ENCODE measurements at regions not wholly inside any gene's neighbourhood (a gene's known extent, or its start where the extent isn't known, plus 50 kb on each side); places are given as distances from the start of the nearest gene placed in this dataset.

DNA sequence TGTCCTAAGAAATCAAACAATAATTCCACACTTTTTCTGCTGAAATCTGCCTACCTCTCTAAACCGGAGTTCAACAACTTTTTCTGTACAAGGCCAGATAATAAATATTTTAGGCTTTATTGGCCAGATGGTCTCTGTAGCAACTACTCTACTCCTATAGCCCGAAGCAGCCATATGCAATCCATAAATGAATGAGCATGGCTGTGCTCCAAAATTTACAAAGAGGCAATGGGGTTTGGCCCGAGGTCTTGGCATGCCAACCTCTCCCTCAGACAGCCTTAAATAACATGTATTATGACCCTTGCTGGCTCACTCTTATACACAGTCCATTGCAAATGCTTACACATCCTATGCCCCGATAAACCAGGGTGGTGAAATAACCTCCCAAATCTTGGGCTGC, 98.6 kb upstream of the GPM6A start (continued):
- no peak for TF ChIP-seq FOSL2 (IDR thresholded peaks at IDR 0.05; ENCODE audit: borderline replicate concordance, low read depth)

DNA sequence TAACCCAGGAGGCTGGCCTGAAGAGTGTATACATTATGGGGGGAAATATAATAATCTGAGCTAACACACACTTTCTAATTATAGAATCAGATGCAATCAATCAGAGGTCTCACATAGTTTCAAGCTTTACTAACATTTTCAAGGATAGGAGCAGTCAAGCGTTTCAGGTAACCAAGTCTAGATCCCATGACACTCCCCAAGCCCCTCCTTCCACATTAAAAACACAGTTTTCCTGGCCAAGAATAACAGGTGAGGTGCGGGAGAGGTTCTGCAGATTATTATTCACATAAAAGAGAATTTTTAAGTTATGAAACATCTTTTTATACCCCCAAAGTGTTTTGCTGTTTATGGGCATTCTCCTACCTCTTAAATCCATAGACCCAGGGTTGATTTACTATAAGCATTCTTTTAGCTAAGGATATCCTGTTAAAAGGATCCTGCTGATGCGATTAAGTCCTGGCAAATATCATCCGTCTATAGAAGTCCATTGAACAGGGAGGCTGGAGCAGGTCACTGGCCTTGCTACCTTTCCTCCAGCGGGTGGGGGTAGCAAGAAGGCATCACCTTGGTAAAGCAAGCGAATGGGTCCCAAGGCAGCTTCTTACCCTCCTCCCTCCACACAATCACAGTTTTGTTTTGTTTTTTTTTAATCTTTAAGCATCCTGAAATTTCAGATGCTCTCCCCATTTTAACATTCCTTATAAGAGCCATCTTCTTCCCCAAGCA, 104.7 kb upstream of the GPM6A start:
- ChIA-PET POLR2A (no interaction called here), CTCF (no interaction called here)
- WGBS (ENCODE audit: low lambda C conversion rate) = 21% methylated on average over 6 of the region's 6 CpGs
- TF ChIP-seq, protein P1, sequence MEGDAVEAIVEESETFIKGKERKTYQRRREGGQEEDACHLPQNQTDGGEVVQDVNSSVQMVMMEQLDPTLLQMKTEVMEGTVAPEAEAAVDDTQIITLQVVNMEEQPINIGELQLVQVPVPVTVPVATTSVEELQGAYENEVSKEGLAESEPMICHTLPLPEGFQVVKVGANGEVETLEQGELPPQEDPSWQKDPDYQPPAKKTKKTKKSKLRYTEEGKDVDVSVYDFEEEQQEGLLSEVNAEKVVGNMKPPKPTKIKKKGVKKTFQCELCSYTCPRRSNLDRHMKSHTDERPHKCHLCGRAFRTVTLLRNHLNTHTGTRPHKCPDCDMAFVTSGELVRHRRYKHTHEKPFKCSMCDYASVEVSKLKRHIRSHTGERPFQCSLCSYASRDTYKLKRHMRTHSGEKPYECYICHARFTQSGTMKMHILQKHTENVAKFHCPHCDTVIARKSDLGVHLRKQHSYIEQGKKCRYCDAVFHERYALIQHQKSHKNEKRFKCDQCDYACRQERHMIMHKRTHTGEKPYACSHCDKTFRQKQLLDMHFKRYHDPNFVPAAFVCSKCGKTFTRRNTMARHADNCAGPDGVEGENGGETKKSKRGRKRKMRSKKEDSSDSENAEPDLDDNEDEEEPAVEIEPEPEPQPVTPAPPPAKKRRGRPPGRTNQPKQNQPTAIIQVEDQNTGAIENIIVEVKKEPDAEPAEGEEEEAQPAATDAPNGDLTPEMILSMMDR (IDR thresholded peaks at IDR 0.05) = no peak
- TF ChIP-seq EZH2phosphoT487 (IDR thresholded peaks at IDR 0.05; ENCODE audit: borderline replicate concordance, low read depth) (no peak), NRF1 (IDR thresholded peaks at IDR 0.05; ENCODE audit: low read depth, low read length) (no peak), FOXJ3 (CRISPR knock-in tag; IDR thresholded peaks at IDR 0.05) (no peak), ELF1 (IDR thresholded peaks at IDR 0.05) (no peak), RXRA (IDR thresholded peaks at IDR 0.05; ENCODE audit: borderline replicate concordance, low read depth) (no peak), TAF1 (IDR thresholded peaks at IDR 0.05; ENCODE audit: borderline replicate concordance, low read depth, low read length) (no peak)
- TF ChIP-seq, protein P2, sequence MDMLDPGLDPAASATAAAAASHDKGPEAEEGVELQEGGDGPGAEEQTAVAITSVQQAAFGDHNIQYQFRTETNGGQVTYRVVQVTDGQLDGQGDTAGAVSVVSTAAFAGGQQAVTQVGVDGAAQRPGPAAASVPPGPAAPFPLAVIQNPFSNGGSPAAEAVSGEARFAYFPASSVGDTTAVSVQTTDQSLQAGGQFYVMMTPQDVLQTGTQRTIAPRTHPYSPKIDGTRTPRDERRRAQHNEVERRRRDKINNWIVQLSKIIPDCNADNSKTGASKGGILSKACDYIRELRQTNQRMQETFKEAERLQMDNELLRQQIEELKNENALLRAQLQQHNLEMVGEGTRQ (IDR thresholded peaks at IDR 0.05; ENCODE audit: borderline replicate concordance, low read depth, low read length) = no peak
- TF ChIP-seq, protein P3, sequence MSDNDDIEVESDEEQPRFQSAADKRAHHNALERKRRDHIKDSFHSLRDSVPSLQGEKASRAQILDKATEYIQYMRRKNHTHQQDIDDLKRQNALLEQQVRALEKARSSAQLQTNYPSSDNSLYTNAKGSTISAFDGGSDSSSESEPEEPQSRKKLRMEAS (IDR thresholded peaks at IDR 0.05; ENCODE audit: low read depth) = no peak
- TF ChIP-seq, protein P4, sequence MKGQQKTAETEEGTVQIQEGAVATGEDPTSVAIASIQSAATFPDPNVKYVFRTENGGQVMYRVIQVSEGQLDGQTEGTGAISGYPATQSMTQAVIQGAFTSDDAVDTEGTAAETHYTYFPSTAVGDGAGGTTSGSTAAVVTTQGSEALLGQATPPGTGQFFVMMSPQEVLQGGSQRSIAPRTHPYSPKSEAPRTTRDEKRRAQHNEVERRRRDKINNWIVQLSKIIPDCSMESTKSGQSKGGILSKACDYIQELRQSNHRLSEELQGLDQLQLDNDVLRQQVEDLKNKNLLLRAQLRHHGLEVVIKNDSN (IDR thresholded peaks at IDR 0.05; ENCODE audit: borderline replicate concordance, low read depth) = no peak
- TF ChIP-seq, protein P5, sequence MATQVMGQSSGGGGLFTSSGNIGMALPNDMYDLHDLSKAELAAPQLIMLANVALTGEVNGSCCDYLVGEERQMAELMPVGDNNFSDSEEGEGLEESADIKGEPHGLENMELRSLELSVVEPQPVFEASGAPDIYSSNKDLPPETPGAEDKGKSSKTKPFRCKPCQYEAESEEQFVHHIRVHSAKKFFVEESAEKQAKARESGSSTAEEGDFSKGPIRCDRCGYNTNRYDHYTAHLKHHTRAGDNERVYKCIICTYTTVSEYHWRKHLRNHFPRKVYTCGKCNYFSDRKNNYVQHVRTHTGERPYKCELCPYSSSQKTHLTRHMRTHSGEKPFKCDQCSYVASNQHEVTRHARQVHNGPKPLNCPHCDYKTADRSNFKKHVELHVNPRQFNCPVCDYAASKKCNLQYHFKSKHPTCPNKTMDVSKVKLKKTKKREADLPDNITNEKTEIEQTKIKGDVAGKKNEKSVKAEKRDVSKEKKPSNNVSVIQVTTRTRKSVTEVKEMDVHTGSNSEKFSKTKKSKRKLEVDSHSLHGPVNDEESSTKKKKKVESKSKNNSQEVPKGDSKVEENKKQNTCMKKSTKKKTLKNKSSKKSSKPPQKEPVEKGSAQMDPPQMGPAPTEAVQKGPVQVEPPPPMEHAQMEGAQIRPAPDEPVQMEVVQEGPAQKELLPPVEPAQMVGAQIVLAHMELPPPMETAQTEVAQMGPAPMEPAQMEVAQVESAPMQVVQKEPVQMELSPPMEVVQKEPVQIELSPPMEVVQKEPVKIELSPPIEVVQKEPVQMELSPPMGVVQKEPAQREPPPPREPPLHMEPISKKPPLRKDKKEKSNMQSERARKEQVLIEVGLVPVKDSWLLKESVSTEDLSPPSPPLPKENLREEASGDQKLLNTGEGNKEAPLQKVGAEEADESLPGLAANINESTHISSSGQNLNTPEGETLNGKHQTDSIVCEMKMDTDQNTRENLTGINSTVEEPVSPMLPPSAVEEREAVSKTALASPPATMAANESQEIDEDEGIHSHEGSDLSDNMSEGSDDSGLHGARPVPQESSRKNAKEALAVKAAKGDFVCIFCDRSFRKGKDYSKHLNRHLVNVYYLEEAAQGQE (IDR thresholded peaks at IDR 0.05; ENCODE audit: low read depth, low read length) = no peak
- H3F3A ChIP-seq (replicated peaks; ENCODE audit: insufficient read depth) = no peaks in the 10 kb centered on the region
- no peaks in the 10 kb centered on the region for H3K4me1 ChIP-seq (ENCODE audit: control insufficient read depth in 1 of 2, insufficient read depth in 2 of 2, low read depth in 1 of 2, low read length in 1 of 2)
- no peak overlapping the region for H3K4me3 ChIP-seq (ENCODE audit: low read depth in 2 of 2, low read length in 1 of 2)
- H3K9me2 ChIP-seq = no peaks in the 10 kb centered on the region
- H3K36me3 ChIP-seq (replicated peaks in 1 of 2; ENCODE audit: control insufficient read depth in 1 of 2, insufficient read depth in 2 of 2, low read length in 1 of 2) = no peaks in the 10 kb centered on the region
- no peaks in the 10 kb centered on the region; the same call in none of the 2 replicates for H3K27me3 ChIP-seq (ENCODE audit: insufficient read depth)
- H3K79me2 ChIP-seq (ENCODE audit: insufficient read depth) = no peaks in the 10 kb centered on the region
- no peak overlapping the region for H3K9ac ChIP-seq
- H3K27ac ChIP-seq (ENCODE audit: low read depth in 2 of 2, low read length in 1 of 2) = no peak overlapping the region
- no peaks in the 10 kb centered on the region for H4K20me1 ChIP-seq (ENCODE audit: insufficient read depth)
- no peaks in the 10 kb centered on the region for H3K9me3 ChIP-seq
- no peak for DNase-seq
- H3K4me2 ChIP-seq = no peak overlapping the region
- no peak overlapping the region for H2AFZ ChIP-seq (ENCODE audit: low read depth)

All from SK-N-SH (cell line).